NCI-H2227 (cell line): ENCODE measurements at regions not wholly inside any gene's neighbourhood (a gene's known extent, or its start where the extent isn't known, plus 50 kb on each side); places are given as distances from the start of the nearest gene placed in this dataset.

Experiments
- DNase-seq: peaks from one replicate; lab custom pipeline; 2025; ENCODE audit not compliant: unreplicated experiment; lab: John Stamatoyannopoulos, UW

DNA sequence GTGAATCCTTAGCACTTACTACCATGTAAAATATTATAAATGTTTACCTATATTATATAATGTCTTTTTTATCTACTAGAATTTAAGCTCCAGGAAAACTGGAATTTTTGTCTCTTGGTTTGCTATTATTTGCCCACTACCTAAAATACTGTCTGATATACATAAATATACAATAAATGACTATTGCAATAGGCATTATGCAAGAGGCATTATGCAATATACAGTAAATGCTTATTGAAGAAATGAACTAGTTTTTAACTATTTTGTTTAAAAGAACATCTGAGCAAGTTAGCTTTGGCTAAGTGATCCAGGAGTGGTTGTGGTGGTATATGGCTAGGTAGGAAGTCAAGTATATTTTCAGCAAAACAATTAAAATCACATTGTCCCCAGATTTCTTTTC, 640.2 kb upstream of the PKN2 start:
- DNase-seq = no peak

DNA sequence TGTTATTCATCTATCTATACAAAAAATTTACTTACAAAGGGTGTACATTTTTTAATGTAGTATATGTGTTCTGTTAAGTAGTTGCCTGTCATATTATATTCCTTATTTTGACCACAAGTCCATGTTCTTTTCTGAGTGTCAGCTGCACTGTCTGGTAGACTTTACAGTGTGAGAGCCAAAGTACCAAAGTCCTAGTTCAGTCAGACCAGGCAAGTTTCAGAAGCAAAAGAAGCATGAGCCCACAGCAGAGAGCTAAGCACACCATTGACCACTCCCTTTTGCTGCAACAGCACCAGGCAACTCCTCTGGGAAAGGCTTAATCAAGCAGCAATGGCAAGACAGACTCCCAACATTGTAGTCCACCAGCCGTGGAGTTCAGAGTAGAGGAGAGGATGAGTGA, 631.9 kb upstream of the PKN2 start:
- DNase-seq = no peak

DNA sequence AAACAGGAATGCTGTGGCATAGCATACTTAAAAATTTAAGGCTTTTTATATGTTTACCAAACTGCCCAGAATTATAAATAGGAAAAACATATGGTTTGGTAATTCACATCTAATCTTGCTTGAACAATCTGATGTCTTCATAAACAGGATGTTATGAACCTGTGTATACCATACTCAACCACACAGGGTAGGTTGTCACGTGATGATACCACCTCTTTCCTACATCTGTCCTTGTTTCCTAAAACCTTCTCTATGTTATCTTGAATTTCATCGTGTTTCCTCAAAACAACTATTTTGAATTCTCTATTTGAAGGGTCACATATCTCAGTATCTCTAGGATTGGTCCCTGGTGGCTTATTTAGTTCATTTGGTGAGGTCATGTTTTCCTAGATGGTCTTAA, 631.0 kb upstream of the PKN2 start:
- no peak for DNase-seq

DNA sequence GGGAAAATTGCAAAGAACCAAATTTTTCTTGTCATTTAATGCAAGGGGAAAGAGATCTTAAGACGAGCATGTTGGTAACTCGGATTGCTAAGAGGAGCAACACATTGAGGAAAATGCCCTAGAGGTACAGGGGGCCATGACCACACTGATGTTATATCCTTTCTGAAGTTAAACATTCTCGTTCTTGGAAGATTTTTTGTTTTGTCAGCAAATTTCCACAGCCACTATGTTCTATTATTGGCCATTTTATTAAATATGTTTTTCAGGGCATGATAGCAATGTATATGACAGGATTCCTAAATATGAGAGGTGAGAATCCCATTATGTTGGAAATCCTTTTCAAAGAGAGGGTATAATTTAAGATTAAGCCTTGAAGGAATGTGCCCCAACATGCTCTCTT, 627.2 kb upstream of the PKN2 start:
- no peak for DNase-seq

- DNase-seq = no peak
These were observed 625.9 kb upstream of the PKN2 start for GRCh38 chr1:88058205-88058604.

DNA sequence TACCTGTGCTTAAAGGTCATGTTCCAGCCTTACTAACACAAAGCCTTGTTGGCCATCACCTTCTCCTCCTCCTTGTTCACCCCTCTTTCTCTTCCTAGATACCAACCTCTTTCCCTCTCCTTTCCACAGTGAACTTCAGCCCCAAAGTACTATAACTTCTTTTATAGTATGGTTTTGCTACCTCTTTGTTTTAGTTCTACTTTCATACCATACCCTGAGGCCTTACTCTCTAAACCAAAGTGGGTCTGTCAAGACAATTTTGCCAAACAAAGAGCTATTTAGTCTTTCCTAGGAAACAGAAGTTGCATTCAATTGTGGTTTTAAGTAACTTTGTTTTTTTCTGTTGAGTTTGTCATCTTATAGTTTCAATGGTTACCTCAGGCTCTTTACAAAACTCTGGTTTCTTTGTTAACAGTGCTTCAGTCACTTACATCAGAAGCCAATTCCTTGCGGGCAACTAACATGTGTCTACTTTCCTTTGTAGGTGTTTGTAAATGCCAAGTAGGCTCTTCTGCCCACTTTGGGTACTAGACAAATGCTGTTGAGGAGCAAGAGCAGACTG, 623.9 kb upstream of the PKN2 start:
- DNase-seq = no peak

DNA sequence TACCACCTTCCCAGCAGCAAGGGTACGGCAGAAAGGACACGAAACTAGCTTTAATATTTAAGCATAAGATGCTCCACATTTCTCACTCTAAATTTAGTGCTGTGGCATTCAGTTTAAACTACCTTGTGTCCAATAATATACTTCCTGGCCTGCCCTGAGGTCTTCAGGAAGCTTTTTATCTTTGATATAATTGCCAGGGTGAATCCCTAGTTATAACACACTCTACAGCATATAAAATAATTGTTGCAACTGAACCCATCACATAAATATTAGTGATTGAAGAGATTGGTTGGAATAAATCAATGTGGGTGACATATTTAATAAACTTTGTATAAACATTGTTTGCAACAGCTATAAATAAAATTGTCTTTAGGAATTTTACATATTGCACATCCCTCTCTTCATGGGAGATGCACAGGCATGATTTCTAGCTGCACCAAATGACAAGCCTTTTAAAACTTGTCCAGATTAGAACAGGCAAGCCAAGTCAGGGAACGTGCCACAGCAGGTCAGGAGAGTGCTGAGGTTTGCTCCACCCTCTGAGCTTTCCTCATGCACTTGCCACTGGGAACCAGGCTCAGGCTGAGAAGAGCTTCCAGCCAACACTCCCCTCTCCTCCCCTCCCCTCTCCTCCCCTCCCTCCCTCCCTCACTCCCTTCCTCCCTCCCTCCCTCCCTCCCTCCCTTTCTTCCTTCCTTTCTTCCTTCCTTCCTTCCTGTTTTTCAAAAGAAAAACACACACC, 623.2 kb upstream of the PKN2 start:
- no peak for DNase-seq

- peak; percentile 20 for DNase-seq
These were observed 622.4 kb upstream of the PKN2 start for GRCh38 chr1:88061492-88062177.

GRCh38 chr1:88062650-88063153, 621.4 kb upstream of the PKN2 start:
- DNase-seq = no peak

GRCh38 chr1:88063605-88064004, 620.5 kb upstream of the PKN2 start:
- DNase-seq = no peak

- DNase-seq = no peak
These were observed 615.6 kb upstream of the PKN2 start for GRCh38 chr1:88068407-88068960.

DNA sequence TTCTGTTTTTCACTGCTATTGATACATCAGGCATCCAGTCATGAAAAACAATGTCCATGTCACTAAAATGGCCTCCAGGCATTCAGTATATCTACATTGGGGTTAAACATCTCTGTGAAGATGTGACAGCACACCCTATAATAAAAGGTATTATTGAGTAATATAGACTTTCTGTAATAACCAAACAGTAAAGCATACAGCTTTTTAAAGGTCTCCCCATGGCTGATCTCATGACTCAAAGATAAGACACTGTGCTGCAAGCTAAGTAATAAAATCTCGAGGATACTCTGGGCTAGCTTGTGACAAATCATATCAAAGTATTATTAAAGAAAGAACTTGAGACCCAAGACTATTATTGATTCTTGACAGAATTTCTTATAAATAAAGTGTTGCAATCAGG, 613.1 kb upstream of the PKN2 start:
- no peak for DNase-seq

GRCh38 chr1:88074661-88075060, 609.4 kb upstream of the PKN2 start:
- no peak for DNase-seq

DNA sequence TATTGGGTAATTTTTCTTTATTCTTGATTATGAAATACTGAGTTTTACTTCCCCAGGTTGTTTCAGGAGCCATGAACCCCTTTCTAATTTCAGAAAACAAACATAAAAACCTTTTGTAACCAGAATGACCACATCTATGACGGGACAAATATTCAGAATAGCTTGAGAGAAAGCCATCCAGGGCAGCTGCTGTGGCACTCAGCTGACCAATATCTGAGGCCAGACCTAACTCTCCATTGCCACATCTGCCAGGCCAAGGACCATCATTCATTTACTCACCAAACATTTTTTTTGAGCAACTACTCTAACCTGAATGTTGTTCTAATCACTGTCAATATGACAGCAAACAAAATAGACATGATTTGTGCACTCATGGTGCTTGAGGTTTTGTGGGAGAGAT, 608.3 kb upstream of the PKN2 start:
- no peak for DNase-seq

GRCh38 chr1:88079036-88079435, 605.0 kb upstream of the PKN2 start:
- DNase-seq = no peak

DNA sequence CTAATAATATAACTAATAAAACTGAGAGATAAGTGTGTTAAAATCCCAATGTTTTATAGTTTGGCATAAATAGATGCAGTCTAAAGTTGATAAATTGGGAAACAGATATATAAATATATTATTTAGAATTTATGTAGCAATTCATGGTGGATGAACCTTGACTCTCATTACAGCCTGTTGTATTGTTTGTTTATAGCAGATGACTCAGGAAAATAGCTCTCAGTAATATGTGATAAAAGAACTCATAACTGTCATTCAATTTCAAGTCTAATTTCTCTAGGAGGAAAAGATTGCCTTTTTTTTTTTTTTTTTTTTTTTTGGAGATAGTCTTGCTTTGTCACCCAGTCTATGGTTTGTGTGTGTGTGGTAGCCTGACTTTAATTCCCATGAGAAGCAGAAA, 603.2 kb upstream of the PKN2 start:
- no peak for DNase-seq

GRCh38 chr1:88088481-88088880, 595.6 kb upstream of the PKN2 start:
- DNase-seq = no peak

DNA sequence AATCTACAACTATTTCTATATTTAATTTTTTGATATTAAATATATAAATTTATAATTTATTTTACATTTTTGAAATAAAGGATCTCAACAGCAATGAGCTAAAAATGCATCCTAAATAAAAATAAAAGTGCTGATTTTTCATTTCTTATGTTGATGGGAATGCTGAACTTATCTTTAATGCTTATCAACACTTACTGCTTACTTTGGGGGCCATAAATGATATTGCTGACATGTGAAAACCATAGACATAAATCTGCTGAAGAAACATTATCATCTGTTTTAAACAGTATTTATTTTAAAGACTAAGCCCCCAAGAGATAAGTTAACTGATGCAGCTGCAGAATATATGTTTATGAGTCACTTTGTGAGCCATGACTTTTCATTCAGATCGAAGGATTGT, 594.1 kb upstream of the PKN2 start:
- DNase-seq = no peak

DNA sequence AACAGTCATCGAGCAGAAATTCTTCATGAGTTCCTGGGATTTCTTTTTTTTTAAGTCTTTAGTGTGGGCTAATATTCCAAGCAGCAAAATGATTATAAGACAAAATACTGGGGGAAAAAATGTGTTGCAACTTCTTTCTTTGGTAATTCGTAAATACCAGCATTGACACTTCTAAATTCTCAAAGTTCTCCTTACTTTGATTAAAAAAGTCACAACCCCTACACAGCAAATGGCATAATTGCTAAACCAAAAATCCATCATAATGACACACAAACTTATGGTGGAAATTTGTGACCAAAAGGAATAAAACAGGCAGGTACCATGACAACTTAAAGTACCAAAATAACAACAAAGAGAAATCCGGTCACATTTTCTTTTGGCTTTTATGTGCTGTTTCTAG, 585.2 kb upstream of the PKN2 start:
- DNase-seq = no peak

DNA sequence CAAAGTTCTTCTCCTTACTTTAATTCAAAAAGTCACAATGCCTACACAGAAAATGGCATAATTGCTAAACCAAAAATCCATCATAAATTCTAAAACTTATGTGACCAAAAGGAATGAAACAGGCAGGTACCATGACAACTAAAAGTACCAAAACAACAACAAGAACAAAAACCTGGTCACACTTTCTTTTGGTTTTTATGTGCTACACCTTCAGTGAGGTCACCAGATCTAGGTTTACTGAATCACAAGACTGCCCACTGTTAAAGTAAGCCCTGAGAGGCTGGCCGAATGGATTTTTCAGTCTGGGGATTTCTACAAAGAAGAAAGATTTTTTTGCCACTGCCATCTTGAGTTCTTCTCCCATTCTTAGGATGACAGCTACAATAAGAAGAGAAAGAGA, 583.0 kb upstream of the PKN2 start:
- no peak for DNase-seq

- DNase-seq = no peak
These were observed 579.8 kb upstream of the PKN2 start for GRCh38 chr1:88104236-88104635.

GRCh38 chr1:88104886-88105285, 579.2 kb upstream of the PKN2 start:
- DNase-seq = no peak
